Right lobe of liver (tissue), 4 donors: ENCODE measurements at regions not wholly inside any gene's neighbourhood (a gene's known extent, or its start where the extent isn't known, plus 50 kb on each side); places are given as distances from the start of the nearest gene placed in this dataset.

ENCODE experiments used
- CTCF ChIP-seq, 4 donors: fragments of 200-600 bp in 3 of 4; fragments of 450-650 bp in 1 of 4; IDR thresholded peaks; one replicate each; pipeline versions ENCODE4 v1.5.1 to v1.8.0; 2016 to 2022; ENCODE audit warnings: antibody characterized with exemption in 4 of 4, mild to moderate bottlenecking in 2 of 4
- POLR2A ChIP-seq: fragments of 450-650 bp; IDR thresholded peaks from one replicate; pipeline ENCODE4 v1.6.1; 2017; ENCODE audit warnings: antibody characterized with exemption, mild to moderate bottlenecking
- donor health status: DM: no; HTN: no; CAD: no.
- donor health status: DM: no; HTN: no; CAD: no.
- donor health status: DM: no; HTN: yes; CAD: no.

GRCh38 chr6:8914700-8915099 is 479.4 kb upstream of the SLC35B3 start:
- TF ChIP-seq CTCF (IDR thresholded peaks at IDR 0.05) (no peak), POLR2A (no peak)
